ENCODE measurements at regions not wholly inside any gene's neighbourhood (a gene's known extent, or its start where the extent isn't known, plus 50 kb on each side); places are given as distances from the start of the nearest gene placed in this dataset.

- Histone ChIP-seq H3K4me3 (ENCODE audit: low read depth, low read length) (no peak overlapping the region), H3K9ac (ENCODE audit: low read depth, low read length) (no peak overlapping the region), H3K9me3 (ENCODE audit: control insufficient read depth, insufficient read depth, low read length) (no peaks in the 10 kb centered on the region), H3K4me1 (ENCODE audit: control insufficient read depth, insufficient read depth, low read length) (no peaks in the 10 kb centered on the region), H3K36me3 (ENCODE audit: control insufficient read depth, insufficient read depth, low read length) (no peaks in the 10 kb centered on the region), H3K27me3 (ENCODE audit: control insufficient read depth, insufficient read depth, low read length) (peaks cover 7% of the 10 kb centered on the region)
These were observed 339.2 kb downstream of the NYAP2 start for GRCh38 chr2:225738735-225739134.

- Histone ChIP-seq H3K36me3 (ENCODE audit: control insufficient read depth, insufficient read depth, low read length) (no peaks in the 10 kb centered on the region), H3K9me3 (ENCODE audit: control insufficient read depth, insufficient read depth, low read length) (no peaks in the 10 kb centered on the region), H3K4me3 (ENCODE audit: low read depth, low read length) (no peak overlapping the region), H3K9ac (ENCODE audit: low read depth, low read length) (no peak overlapping the region), H3K27me3 (ENCODE audit: control insufficient read depth, insufficient read depth, low read length) (peaks cover 7% of the 10 kb centered on the region), H3K4me1 (ENCODE audit: control insufficient read depth, insufficient read depth, low read length) (no peaks in the 10 kb centered on the region)
These were observed 338.0 kb downstream of the NYAP2 start for GRCh38 chr2:225737556-225737955.

- Histone ChIP-seq H3K9me3 (ENCODE audit: control insufficient read depth, insufficient read depth, low read length) (no peaks in the 10 kb centered on the region), H3K9ac (ENCODE audit: low read depth, low read length) (no peak overlapping the region), H3K27me3 (ENCODE audit: control insufficient read depth, insufficient read depth, low read length) (peaks cover 7% of the 10 kb centered on the region), H3K36me3 (ENCODE audit: control insufficient read depth, insufficient read depth, low read length) (no peaks in the 10 kb centered on the region), H3K4me1 (ENCODE audit: control insufficient read depth, insufficient read depth, low read length) (no peaks in the 10 kb centered on the region), H3K4me3 (ENCODE audit: low read depth, low read length) (no peak overlapping the region)
These were observed 336.3 kb downstream of the NYAP2 start for GRCh38 chr2:225735844-225736243.

GRCh38 chr2:225725726-225726125 lies 326.2 kb downstream of the NYAP2 start:
- Histone ChIP-seq H3K4me1 (ENCODE audit: control insufficient read depth, insufficient read depth, low read length) (no peaks in the 10 kb centered on the region), H3K9ac (ENCODE audit: low read depth, low read length) (no peak overlapping the region), H3K9me3 (ENCODE audit: control insufficient read depth, insufficient read depth, low read length) (no peaks in the 10 kb centered on the region), H3K27me3 (ENCODE audit: control insufficient read depth, insufficient read depth, low read length) (no peaks in the 10 kb centered on the region), H3K4me3 (ENCODE audit: low read depth, low read length) (no peak overlapping the region), H3K36me3 (ENCODE audit: control insufficient read depth, insufficient read depth, low read length) (no peaks in the 10 kb centered on the region)

All from iPS-15b (cell line).